ENCODE measurements at regions not wholly inside any gene's neighbourhood (a gene's known extent, or its start where the extent isn't known, plus 50 kb on each side); places are given as distances from the start of the nearest gene placed in this dataset.

DNA sequence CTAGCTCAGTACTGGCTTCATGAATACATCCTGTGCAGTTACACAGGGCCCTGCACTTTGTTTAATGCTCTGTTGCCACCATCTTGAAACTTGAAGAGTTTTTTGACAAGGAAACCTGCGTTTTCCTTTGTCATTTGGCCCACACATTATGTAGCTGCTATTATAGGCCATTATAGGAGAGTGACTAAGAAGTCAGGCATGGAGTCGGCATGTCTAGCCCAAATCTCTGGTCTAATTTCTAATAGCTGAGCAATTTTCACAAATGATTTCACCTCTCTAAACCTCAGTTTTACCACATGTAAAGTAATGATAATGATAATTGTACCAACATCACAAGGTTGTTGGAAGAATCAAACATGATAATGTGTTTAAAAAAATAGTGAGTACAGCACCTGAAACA lies 67.1 kb upstream of the MYLIP start:
- no peak for TF ChIP-seq POLR2A (IDR thresholded peaks at IDR 0.05; ENCODE audit: low read length)
- TF ChIP-seq GATA1 (IDR thresholded peaks at IDR 0.05; ENCODE audit: low read depth, low read length): no peak
